Neuronal stem cell (in vitro differentiated cells): ENCODE measurements at regions not wholly inside any gene's neighbourhood (a gene's known extent, or its start where the extent isn't known, plus 50 kb on each side); places are given as distances from the start of the nearest gene placed in this dataset.
A peak's percentile ranks its signal among the peaks of the same experiment; 100 is the strongest.

Experiments used
- DNase-seq: peaks from one replicate; pipeline ENCODE4 v3.0.0-alpha.2; 2013; ENCODE audit warnings: low spot score
- H2AFZ ChIP-seq: one replicate; pipeline ENCODE4 v1.6.1; 2013; ENCODE audit warnings: mild to moderate bottlenecking, low read length, inconsistent platforms
- H2AK5ac ChIP-seq: 2 replicates; pipeline ENCODE4 v1.6.1; 2013; ENCODE audit warnings: low read depth, mild to moderate bottlenecking, inconsistent platforms, low read length, moderate library complexity, mixed read lengths
- H2BK120ac ChIP-seq: 2 replicates; pipeline ENCODE4 v1.6.1; 2013; ENCODE audit warnings: low read depth, mild to moderate bottlenecking, inconsistent platforms, low read length, moderate library complexity, mixed read lengths
- H2BK12ac ChIP-seq: one replicate; pipeline ENCODE4 v1.6.1; 2013; ENCODE audit warnings: low read length, inconsistent platforms
- H2BK15ac ChIP-seq: 2 replicates; pipeline ENCODE4 v1.6.1; 2013; ENCODE audit warnings: mild to moderate bottlenecking, low read length, inconsistent platforms, mixed read lengths
- H2BK5ac ChIP-seq: one replicate; pipeline ENCODE4 v1.6.1; 2013; ENCODE audit warnings: inconsistent platforms, mild to moderate bottlenecking, low read length, moderate library complexity
- H3K14ac ChIP-seq: one replicate; pipeline ENCODE4 v1.6.1; 2013; ENCODE audit warnings: low read length, inconsistent platforms
- H3K18ac ChIP-seq: 2 replicates; pipeline ENCODE4 v1.6.1; 2013; ENCODE audit warnings: low read length, inconsistent platforms
- H3K23ac ChIP-seq: 2 replicates; pipeline ENCODE4 v1.6.1; 2013; ENCODE audit warnings: low read depth, mild to moderate bottlenecking, mixed read lengths, low read length, inconsistent platforms; ENCODE audit not compliant: poor library complexity
- H3K27ac ChIP-seq: replicated peaks from 3 replicates; pipeline ENCODE4 v1.5.1; 2013; ENCODE audit warnings: low read length, inconsistent platforms
- H3K27me3 ChIP-seq, 3 experiments: 2 replicates each; pipeline ENCODE4 v1.6.1; 2013; ENCODE audit warnings: low read length in 3 of 3, mild to moderate bottlenecking in 2 of 3, inconsistent platforms in 1 of 3, low read depth in 1 of 3, mixed read lengths in 1 of 3, moderate library complexity in 1 of 3; ENCODE audit not compliant: control insufficient read depth in 3 of 3, insufficient read depth in 3 of 3
- H3K36me3 ChIP-seq, 2 donors: replicated peaks in 1 of 2; 2 replicates each; pipeline ENCODE4 v1.6.1; 2013; ENCODE audit warnings: low read length in 2 of 2; ENCODE audit not compliant: control insufficient read depth in 2 of 2, insufficient read depth in 2 of 2
- H3K4ac ChIP-seq: 2 replicates; pipeline ENCODE4 v1.6.1; 2013; ENCODE audit warnings: inconsistent platforms, mild to moderate bottlenecking, low read length, moderate library complexity
- H3K4me1 ChIP-seq, 2 donors: 1 replicate in 1 of 2; 2 replicates in 1 of 2; pipeline ENCODE4 v1.6.1; 2013; ENCODE audit warnings: low read length in 2 of 2, low read depth in 1 of 2; ENCODE audit not compliant: control insufficient read depth in 2 of 2, insufficient read depth in 1 of 2
- H3K4me2 ChIP-seq: one replicate; pipeline ENCODE4 v1.6.1; 2013; ENCODE audit warnings: mild to moderate bottlenecking, low read length, inconsistent platforms; ENCODE audit not compliant: insufficient read depth, poor library complexity, severe bottlenecking
- H3K4me3 ChIP-seq, 2 donors: 2 replicates each; pipeline ENCODE4 v1.5.1; 2013; ENCODE audit warnings: low read length in 2 of 2, mild to moderate bottlenecking in 2 of 2, inconsistent platforms in 1 of 2, moderate library complexity in 1 of 2
- H3K79me1 ChIP-seq: one replicate; pipeline ENCODE4 v1.6.1; 2013; ENCODE audit warnings: low read depth, mild to moderate bottlenecking, inconsistent platforms, low read length, moderate library complexity
- H3K9ac ChIP-seq: one replicate; pipeline ENCODE4 v1.6.1; 2013; ENCODE audit warnings: mild to moderate bottlenecking, low read depth, low read length, inconsistent platforms; ENCODE audit not compliant: poor library complexity
- H3K9me3 ChIP-seq, 2 donors: replicated peaks in 1 of 2; 2 replicates each; pipeline versions ENCODE3 to v1.6.1; 2013; ENCODE audit warnings: low read length in 2 of 2, mild to moderate bottlenecking in 2 of 2, inconsistent platforms in 1 of 2, low read depth in 1 of 2, mixed read lengths in 1 of 2, moderate library complexity in 1 of 2; ENCODE audit not compliant: control insufficient read depth in 2 of 2, insufficient read depth in 1 of 2
- H4K8ac ChIP-seq: one replicate; pipeline ENCODE4 v1.6.1; 2013; ENCODE audit warnings: low read depth, mild to moderate bottlenecking, inconsistent platforms, low read length, moderate library complexity
- H4K91ac ChIP-seq: one replicate; pipeline ENCODE4 v1.6.1; 2013; ENCODE audit warnings: low read length, low read depth, mild to moderate bottlenecking, inconsistent platforms; ENCODE audit not compliant: poor library complexity
- WGBS, 2 donors: extraction: QIAGEN DNeasy Blood & Tissue Kit; methylation state at CpG; one replicate each; pipeline ENCODE4 v1.1.7; 2013; ENCODE audit warnings: missing lambda C conversion rate in 2 of 2, mixed read lengths in 1 of 2; ENCODE audit not compliant: insufficient read length in 2 of 2, insufficient replicate concordance in 1 of 2; ENCODE audit errors: extremely low coverage in 2 of 2; 5-methylcytosine and 5-hydroxymethylcytosine counted together

- H2BK15ac ChIP-seq, result no peak overlapping the region
- H2BK5ac ChIP-seq, result no peak overlapping the region
- H3K4me1 ChIP-seq, result no peaks in the 10 kb centered on the region
- DNase-seq, result no peak
- H2AFZ ChIP-seq, result no peak overlapping the region
- H3K4me3 ChIP-seq, result no peak overlapping the region
- H3K27me3 ChIP-seq, result no peaks in the 10 kb centered on the region
- no peak overlapping the region for H4K91ac ChIP-seq
- H3K27ac ChIP-seq, result no peak overlapping the region
- H2BK12ac ChIP-seq, result no peak overlapping the region
- H3K18ac ChIP-seq, result no peak overlapping the region
- no peak overlapping the region for H3K9ac ChIP-seq
- H3K4me2 ChIP-seq, result no peak overlapping the region
- H3K4ac ChIP-seq, result no peak overlapping the region
- no peaks in the 10 kb centered on the region for H3K79me1 ChIP-seq
- H3K14ac ChIP-seq, result no peak overlapping the region
- H4K8ac ChIP-seq, result no peak overlapping the region
- no peaks in the 10 kb centered on the region for H3K9me3 ChIP-seq
- no peak overlapping the region for H2AK5ac ChIP-seq
- H3K36me3 ChIP-seq, result no peaks in the 10 kb centered on the region
- H3K23ac ChIP-seq, result no peak overlapping the region
- no peak overlapping the region for H2BK120ac ChIP-seq
Measured at GRCh38 chr12:97989366-97989940, 525.9 kb upstream of the TMPO start.

GRCh38 chr12:97994746-97995484 lies 520.5 kb upstream of the TMPO start:
- no peak overlapping the region for H2BK15ac ChIP-seq
- no peaks in the 10 kb centered on the region for H3K36me3 ChIP-seq
- H2AK5ac ChIP-seq, result no peak overlapping the region
- no peak overlapping the region for H3K4me3 ChIP-seq
- no peak overlapping the region for H2BK12ac ChIP-seq
- H3K27ac ChIP-seq, result no peak overlapping the region
- H3K27me3 ChIP-seq, result no peaks in the 10 kb centered on the region
- no peak overlapping the region for H2AFZ ChIP-seq
- no peak overlapping the region for H2BK5ac ChIP-seq
- WGBS, 2 donors, result no CpG with 5 or more reads among the region's 2 CpGs
- H3K79me1 ChIP-seq, result no peaks in the 10 kb centered on the region
- H3K9me3 ChIP-seq, result no peaks in the 10 kb centered on the region
- DNase-seq, result no peak
- no peak overlapping the region for H3K4ac ChIP-seq
- no peak overlapping the region for H3K18ac ChIP-seq
- no peak overlapping the region for H3K9ac ChIP-seq
- no peak overlapping the region for H3K4me2 ChIP-seq
- H3K23ac ChIP-seq, result no peak overlapping the region
- H4K8ac ChIP-seq, result no peak overlapping the region
- no peak overlapping the region for H4K91ac ChIP-seq
- no peak overlapping the region for H3K14ac ChIP-seq
- H3K4me1 ChIP-seq, result no peaks in the 10 kb centered on the region
- H2BK120ac ChIP-seq, result no peak overlapping the region

DNA sequence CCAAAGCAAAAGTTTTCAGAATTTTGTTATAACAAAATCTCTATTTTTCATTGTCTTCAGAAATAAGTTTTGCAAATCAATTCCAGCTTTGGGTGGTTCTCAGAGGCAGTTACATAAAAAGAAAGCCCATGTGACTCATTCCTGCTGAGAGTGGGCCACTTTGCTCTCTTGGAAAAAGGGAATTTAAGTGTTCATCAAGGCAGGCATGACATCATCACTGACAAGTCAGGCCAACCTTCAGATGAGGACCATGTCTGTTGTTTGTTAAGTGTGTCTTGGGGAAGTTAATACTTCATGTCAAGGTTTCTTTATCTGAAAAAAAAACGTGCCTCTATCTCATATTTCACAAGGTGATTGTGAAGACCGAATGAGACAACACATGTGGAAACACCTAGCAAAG lies 519.8 kb upstream of the TMPO start:
- no peak overlapping the region for H2BK120ac ChIP-seq
- no peaks in the 10 kb centered on the region for H3K79me1 ChIP-seq
- no peak overlapping the region for H3K27ac ChIP-seq
- H2AFZ ChIP-seq, result no peak overlapping the region
- H3K4ac ChIP-seq, result no peak overlapping the region
- WGBS, 2 donors, result no CpG with 5 or more reads among the region's 2 CpGs
- no peak overlapping the region for H3K4me3 ChIP-seq
- H3K4me2 ChIP-seq, result no peak overlapping the region
- H2AK5ac ChIP-seq, result no peak overlapping the region
- no peak for DNase-seq
- no peaks in the 10 kb centered on the region for H3K9me3 ChIP-seq
- no peaks in the 10 kb centered on the region for H3K36me3 ChIP-seq
- no peak overlapping the region for H3K18ac ChIP-seq
- no peak overlapping the region for H2BK15ac ChIP-seq
- H2BK12ac ChIP-seq, result no peak overlapping the region
- no peak overlapping the region for H3K14ac ChIP-seq
- H3K9ac ChIP-seq, result no peak overlapping the region
- no peak overlapping the region for H3K23ac ChIP-seq
- H4K8ac ChIP-seq, result no peak overlapping the region
- no peak overlapping the region for H2BK5ac ChIP-seq
- no peaks in the 10 kb centered on the region for H3K27me3 ChIP-seq
- no peaks in the 10 kb centered on the region for H3K4me1 ChIP-seq
- no peak overlapping the region for H4K91ac ChIP-seq

GRCh38 chr12:98001430-98001829 lies 514.0 kb upstream of the TMPO start:
- no peak overlapping the region for H3K23ac ChIP-seq
- no peaks in the 10 kb centered on the region for H3K9me3 ChIP-seq
- H3K4ac ChIP-seq, result no peak overlapping the region
- H3K14ac ChIP-seq, result no peak overlapping the region
- no peak for DNase-seq
- H2BK15ac ChIP-seq, result no peak overlapping the region
- no peak overlapping the region for H2BK12ac ChIP-seq
- no peaks in the 10 kb centered on the region for H3K79me1 ChIP-seq
- no peaks in the 10 kb centered on the region for H3K27me3 ChIP-seq
- H2AK5ac ChIP-seq, result no peak overlapping the region
- H3K4me2 ChIP-seq, result no peak overlapping the region
- H2BK120ac ChIP-seq, result no peak overlapping the region
- H3K27ac ChIP-seq, result no peak overlapping the region
- no peak overlapping the region for H4K91ac ChIP-seq
- H3K9ac ChIP-seq, result no peak overlapping the region
- no CpG with 5 or more reads among the region's 3 CpGs for whole genome bisulfite sequencing, 2 donors
- no peak overlapping the region for H3K4me3 ChIP-seq
- H4K8ac ChIP-seq, result no peak overlapping the region
- no peaks in the 10 kb centered on the region for H3K36me3 ChIP-seq
- no peak overlapping the region for H3K18ac ChIP-seq
- H2BK5ac ChIP-seq, result no peak overlapping the region
- H2AFZ ChIP-seq, result peak overlapping the region; percentile 15
- no peaks in the 10 kb centered on the region for H3K4me1 ChIP-seq
